HEK293 (cell line): ENCODE measurements at regions not wholly inside any gene's neighbourhood (a gene's known extent, or its start where the extent isn't known, plus 50 kb on each side); places are given as distances from the start of the nearest gene placed in this dataset.

ENCODE experiments used
- BCL6B ChIP-seq: fragments of 450-650 bp; formaldehyde crosslinking; IDR thresholded peaks from 2 replicates; pipeline ENCODE4 v1.5.1; 2017; ENCODE audit warnings: missing biosample characterization, missing genetic modification characterization
- CTCF ChIP-seq: fragments of 450-650 bp; formaldehyde crosslinking; IDR thresholded peaks from 2 replicates; pipeline ENCODE4 v1.5.1; 2016; ENCODE audit warnings: missing biosample characterization, missing genetic modification characterization
- TCF7L2 ChIP-seq: IDR thresholded peaks from 2 replicates; pipeline ENCODE4 v1.6.1; 2011; ENCODE audit warnings: low read depth, mild to moderate bottlenecking, inconsistent platforms, low read length, moderate library complexity, borderline replicate concordance
- TSHZ1 ChIP-seq: fragments of 450-650 bp; formaldehyde crosslinking; IDR thresholded peaks from 2 replicates; pipeline ENCODE4 v1.5.1; 2016; ENCODE audit warnings: missing biosample characterization, missing genetic modification characterization, borderline replicate concordance
- ZBTB17 ChIP-seq: fragments of 450-650 bp; formaldehyde crosslinking; IDR thresholded peaks from 2 replicates; pipeline ENCODE4 v1.5.1; 2016; ENCODE audit warnings: missing biosample characterization, missing genetic modification characterization
- ZNF324 ChIP-seq: fragments of 450-650 bp; formaldehyde crosslinking; IDR thresholded peaks from 2 replicates; pipeline ENCODE4 v1.5.1; 2016; ENCODE audit warnings: missing biosample characterization, missing genetic modification characterization
- ZNF488 ChIP-seq: fragments of 450-650 bp; formaldehyde crosslinking; IDR thresholded peaks from 2 replicates; pipeline ENCODE4 v1.5.1; 2016; ENCODE audit warnings: missing biosample characterization, missing genetic modification characterization
- TF ChIP-seq, protein P1 (sequence below): fragments of 450-650 bp; formaldehyde crosslinking; IDR thresholded peaks from 2 replicates; pipeline ENCODE4 v1.5.0; 2017; ENCODE audit warnings: missing biosample characterization, missing genetic modification characterization, borderline replicate concordance

- TF ChIP-seq ZNF488 (tag by site-specific recombination) (no peak), CTCF (no peak), ZBTB17 (tag by site-specific recombination) (no peak), BCL6B (tag by site-specific recombination) (no peak), TCF7L2 (no peak), ZNF324 (no peak), TSHZ1 (tag by site-specific recombination) (no peak)
- TF ChIP-seq, protein P1, sequence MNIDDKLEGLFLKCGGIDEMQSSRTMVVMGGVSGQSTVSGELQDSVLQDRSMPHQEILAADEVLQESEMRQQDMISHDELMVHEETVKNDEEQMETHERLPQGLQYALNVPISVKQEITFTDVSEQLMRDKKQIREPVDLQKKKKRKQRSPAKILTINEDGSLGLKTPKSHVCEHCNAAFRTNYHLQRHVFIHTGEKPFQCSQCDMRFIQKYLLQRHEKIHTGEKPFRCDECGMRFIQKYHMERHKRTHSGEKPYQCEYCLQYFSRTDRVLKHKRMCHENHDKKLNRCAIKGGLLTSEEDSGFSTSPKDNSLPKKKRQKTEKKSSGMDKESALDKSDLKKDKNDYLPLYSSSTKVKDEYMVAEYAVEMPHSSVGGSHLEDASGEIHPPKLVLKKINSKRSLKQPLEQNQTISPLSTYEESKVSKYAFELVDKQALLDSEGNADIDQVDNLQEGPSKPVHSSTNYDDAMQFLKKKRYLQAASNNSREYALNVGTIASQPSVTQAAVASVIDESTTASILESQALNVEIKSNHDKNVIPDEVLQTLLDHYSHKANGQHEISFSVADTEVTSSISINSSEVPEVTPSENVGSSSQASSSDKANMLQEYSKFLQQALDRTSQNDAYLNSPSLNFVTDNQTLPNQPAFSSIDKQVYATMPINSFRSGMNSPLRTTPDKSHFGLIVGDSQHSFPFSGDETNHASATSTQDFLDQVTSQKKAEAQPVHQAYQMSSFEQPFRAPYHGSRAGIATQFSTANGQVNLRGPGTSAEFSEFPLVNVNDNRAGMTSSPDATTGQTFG (tag by site-specific recombination), result no peak
These were observed 1012.8 kb upstream of the GYPC start for GRCh38 chr2:125643128-125643527.
